Central memory CD4-positive, alpha-beta T cell (primary cell): ENCODE measurements at regions not wholly inside any gene's neighbourhood (a gene's known extent, or its start where the extent isn't known, plus 50 kb on each side); places are given as distances from the start of the nearest gene placed in this dataset.

Experiments
- DNase-seq: peaks from one replicate; pipeline ENCODE4 v3.0.0; 2022

- no peak for DNase-seq
Measured at GRCh38 chr6:94362061-94362864, 942.9 kb upstream of the EPHA7 start.

DNA sequence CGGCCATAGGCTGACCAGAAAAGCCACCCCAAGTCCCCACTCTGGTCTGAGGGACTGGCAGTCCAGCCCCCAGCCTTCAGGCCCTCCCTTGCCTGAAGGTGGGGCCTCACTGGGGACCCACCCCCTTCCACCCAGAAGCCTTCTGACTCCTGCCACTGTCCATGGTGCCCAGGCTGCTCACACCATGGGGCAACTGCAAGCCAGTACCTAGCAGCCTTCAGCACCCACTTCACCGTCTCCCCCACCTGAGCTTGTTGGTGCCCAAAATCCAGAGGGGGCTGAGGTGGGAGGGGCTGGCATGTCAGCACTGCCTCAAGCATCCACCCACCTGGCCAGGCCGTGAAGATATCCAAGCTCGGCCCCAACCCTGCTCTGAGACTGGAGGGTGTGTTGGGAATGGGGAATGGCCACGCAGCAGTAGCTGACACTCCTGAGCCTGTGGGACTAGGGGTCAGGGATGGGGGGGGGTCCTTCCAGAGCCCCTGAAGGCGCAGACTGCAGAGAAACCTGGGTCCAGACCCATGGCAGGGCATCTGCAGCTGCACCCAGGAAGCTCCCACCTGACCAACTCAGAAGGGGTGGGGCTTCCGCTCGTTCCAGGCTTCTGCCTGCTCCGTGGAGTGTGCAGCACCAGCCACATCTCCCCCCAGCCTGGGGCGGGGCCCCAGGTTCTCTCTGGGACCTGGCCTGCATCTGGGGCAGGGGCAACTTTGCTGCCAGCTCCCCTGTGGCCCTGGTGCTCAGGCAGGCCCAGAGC is 942.1 kb upstream of the EPHA7 start:
- no peak for DNase-seq

- DNase-seq, result no peak
Measured at GRCh38 chr6:94357381-94357980, 938.1 kb upstream of the EPHA7 start.

DNA sequence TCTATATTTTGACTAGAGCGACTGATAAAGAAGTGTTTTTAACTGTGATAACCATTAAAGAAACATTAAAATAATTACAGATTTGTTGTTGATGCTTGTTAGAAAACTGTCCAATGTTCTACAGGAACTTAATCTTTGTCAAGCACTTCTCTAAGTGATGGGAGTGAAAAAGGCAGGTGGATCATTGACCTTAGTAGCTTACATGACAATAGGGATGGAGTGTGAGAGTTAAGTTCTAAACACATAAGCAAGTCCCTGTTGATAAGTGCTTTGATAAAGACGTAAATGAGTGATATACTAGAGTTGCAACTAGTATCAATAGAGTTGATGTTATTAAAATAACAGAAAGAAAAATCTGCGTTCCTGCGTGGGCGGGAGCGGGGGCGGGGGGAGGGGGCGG is 931.5 kb upstream of the EPHA7 start:
- DNase-seq, result no peak

GRCh38 chr6:94349227-94349626 is 929.9 kb upstream of the EPHA7 start:
- no peak for DNase-seq

DNA sequence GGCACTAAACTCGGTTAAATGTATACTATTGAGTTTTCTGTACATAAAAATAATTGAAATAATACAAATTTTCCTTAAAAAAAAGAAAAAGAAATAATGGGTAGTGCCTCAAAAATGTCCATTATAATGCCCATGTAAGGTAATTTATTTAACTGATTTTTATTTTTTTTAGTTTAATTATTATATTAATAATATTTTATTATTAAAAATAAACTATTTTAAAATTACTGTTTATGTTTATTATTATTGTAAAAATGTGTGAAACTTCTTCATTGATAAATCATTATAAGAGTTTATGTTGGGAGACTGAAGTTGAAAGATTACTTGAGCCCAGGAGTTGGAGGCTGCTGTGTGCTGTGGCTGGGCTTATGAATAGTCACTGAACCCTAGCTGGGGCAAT is 925.5 kb upstream of the EPHA7 start:
- DNase-seq, result no peak

- no peak for DNase-seq
Measured at GRCh38 chr6:94341173-94341572, 921.8 kb upstream of the EPHA7 start.

- DNase-seq, result no peak
Measured at GRCh38 chr6:94323853-94324252, 904.5 kb upstream of the EPHA7 start.

DNA sequence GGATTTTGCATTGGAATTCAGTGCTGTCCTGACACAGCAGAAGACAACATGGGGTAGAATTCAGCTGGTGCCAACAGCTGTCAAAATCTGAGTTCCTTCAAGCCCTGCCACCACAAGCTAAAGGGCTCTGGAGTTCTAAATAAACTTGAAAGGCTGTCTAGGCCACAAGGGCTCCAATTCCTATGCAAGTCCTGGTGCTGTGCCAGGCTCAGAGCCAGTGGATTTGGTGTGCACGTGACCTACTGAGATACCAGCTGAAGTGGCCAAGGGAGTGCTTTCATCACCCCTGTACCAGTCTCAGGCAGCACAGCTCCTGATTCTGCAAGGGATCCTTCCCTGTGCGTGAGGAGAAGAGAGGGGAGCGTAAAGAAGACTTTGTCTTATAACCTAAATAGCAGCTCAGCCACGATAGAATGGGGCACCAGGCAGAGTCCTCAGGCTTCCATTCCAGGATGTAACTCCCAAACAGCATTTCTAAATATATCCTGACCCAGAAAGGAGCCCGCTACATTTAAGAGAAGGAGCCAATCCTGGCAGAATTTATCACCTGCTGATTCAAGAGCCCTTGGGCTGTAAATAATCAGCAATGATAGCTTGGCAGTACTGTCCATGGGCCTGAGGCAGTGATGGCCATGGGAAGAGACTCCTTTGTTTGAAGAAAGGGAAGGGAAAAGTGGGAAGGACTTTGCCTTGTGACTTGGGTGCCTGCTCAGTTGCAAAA is 881.2 kb upstream of the EPHA7 start:
- no peak for DNase-seq

DNA sequence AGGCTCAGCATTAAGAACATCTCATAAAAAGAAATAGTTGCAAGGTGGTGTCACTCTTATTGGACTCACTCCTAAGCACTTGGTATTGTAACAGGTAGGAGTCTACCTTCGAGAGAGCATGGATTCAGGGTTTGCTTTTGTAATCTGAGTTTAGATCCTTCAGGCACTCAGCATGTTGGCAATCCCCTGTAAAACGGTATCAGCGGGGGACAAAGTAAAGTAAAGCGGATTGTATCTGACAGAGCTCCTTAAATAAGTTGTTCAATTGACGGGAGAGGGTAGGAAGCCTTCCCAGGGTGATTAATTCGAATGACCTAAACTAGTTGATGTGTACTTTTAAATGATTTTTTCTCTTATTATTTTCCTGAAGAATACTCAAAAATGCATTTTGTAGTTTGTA is 869.8 kb upstream of the EPHA7 start:
- no peak for DNase-seq

DNA sequence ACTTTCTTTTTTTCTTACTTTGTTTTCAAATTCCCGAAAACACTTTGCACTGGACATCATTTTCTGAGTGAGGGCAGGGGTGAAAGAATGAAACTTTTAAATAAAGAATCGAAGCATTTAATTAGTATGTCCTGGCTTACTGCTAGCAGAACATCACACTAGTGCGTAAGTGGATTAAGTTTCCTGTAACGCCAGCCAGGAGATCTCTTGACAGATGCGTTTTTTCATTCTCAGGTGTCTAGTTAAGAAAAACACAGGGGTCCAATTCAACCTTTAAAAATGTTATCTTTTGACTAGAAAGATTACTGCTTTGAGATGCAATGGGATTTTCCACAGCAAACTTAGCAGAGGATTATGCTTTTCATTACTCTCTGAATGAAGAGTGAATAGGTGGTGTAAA is 858.8 kb upstream of the EPHA7 start:
- no peak for DNase-seq

DNA sequence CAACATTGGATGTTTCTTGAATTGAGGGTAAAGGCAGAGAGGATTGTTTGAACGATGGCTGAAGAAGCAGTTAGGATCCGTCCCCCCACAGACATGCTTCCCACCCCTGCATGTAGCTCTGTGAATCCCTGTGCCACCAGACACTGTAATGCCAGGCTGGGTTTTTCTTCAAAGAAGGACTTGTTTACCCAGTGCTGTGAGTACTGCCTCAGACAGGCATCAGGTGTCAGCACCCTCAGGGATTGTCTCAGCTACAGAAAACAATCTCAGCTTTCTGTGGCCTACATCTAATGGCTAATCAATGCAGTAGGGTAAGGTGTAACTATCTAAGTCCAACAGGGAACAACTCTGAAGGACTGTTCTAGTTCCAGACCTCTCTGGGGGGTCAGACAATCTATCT is 853.0 kb upstream of the EPHA7 start:
- no peak for DNase-seq

GRCh38 chr6:94270091-94270948 is 851.0 kb upstream of the EPHA7 start:
- DNase-seq, result no peak

GRCh38 chr6:94269256-94269655 is 849.9 kb upstream of the EPHA7 start:
- no peak for DNase-seq

GRCh38 chr6:94260765-94261164 is 841.4 kb upstream of the EPHA7 start:
- no peak for DNase-seq

DNA sequence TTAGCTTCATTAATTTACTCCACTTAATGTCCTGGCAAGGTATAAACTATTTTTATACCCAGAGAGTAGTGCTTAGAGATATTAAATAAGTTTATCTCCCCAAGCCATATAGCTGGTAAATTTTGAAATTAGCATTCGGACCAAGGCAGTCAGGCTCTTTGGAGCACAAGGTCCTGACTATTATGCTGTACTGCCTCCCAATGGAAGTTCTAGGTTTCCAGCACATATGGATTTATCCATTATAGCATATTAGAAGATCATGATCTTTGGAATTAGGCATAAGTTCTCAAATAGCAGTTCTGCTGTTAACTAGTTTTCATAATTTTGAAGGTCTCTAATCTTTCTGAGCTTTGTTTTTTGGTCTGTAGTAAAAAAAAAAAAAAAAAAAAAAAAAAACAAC is 835.3 kb upstream of the EPHA7 start:
- no peak for DNase-seq

GRCh38 chr6:94251878-94252277 is 832.5 kb upstream of the EPHA7 start:
- DNase-seq, result no peak

GRCh38 chr6:94245395-94245794 is 826.0 kb upstream of the EPHA7 start:
- no peak for DNase-seq

DNA sequence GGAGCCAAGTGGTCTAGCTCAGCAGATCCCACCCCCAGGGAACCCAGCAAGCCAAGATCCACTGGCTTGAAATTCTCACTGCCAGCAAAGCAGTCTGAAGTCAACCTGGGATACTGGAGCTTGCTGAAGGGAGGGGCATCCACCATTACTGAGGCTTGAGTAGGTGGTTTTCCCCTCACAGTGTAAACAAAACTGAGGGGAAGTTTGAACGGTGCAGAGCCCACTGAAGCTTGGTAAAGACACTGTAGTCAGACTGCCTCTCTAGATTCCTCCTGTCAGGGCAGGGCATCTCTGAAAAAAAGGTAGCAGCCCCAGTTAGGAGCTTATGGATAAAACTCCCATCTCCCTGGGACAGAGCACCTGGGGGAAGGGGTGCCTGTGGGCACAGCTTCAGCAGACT is 819.5 kb upstream of the EPHA7 start:
- DNase-seq, result no peak

- no peak for DNase-seq
Measured at GRCh38 chr6:94227741-94228140, 808.4 kb upstream of the EPHA7 start.

GRCh38 chr6:94217836-94218235 is 798.5 kb upstream of the EPHA7 start:
- DNase-seq, result no peak

DNA sequence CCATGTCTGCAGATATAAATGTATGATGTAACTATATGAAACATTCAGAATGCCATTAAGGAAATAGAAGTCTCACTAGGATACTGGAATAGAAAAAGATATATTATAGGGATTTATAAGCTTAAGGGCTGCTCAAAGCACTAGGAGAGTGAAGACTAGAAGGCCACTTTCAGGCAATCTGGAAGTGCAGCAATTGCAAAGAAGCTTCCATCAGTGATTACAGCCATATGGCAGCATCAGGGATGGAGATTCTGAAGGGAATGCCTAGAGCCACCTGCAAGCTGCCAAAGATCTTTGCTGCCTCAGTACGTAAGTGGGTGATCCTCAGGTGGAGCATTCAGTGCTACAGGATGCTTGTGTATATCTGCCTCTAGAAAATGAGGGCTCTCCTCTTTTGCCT is 796.2 kb upstream of the EPHA7 start:
- DNase-seq, result no peak
